ENCODE measurements at regions not wholly inside any gene's neighbourhood (a gene's known extent, or its start where the extent isn't known, plus 50 kb on each side); places are given as distances from the start of the nearest gene placed in this dataset.
"Not testable (repeated sequence)": the region's sequence is repeated elsewhere in the genome, so short reads cannot be mapped to it uniquely, and the experiment has no call there.

DNA sequence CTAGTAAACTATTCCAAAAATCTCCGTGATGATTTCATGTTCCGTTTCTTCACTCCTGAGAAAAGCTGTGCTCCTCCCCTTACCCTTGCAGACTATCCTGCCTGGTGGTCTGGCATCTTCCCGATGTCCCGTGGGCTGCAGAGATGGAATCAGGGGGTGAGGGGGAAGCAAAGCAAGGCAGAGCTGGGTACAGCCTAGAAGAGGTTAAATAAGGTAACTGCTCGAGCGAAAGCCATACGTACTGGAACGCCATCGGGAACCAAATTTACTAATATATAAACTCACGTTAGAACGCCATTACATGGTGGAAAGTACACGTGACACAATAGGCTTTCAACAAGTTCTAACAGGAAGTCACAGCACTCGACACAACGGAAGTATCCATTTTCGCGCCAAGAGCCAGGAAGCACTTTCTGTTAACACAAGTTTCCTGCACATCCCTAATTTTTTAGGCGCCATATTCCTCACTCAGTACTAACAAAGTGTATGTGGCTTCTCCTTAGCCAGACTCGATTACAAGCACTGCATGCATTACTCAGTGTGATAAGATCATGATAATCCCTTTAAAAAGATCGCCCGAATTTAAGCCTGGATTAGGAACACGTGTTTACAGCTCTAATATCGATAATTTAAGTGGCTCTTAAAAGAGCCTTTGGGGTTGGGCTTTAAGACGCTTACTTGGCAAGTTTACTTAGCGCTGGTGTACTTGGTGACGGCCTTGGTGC is 101.6 kb upstream of the PRSS16 start:
- no peaks in the 10 kb centered on the region for H3K9me3 ChIP-seq (ENCODE audit: low read length)
- H2AFZ ChIP-seq (ENCODE audit: low read length), result no peak overlapping the region
- H4K20me1 ChIP-seq (ENCODE audit: insufficient read depth, low read depth, low read length), result no peaks in the 10 kb centered on the region
- peak; percentile 94 for DNase-seq
- H3K27ac ChIP-seq (ENCODE audit: low read length), result peak overlapping the region; percentile 95
- H3K79me2 ChIP-seq (ENCODE audit: low read length), result peaks cover 15% of the 10 kb centered on the region
- peak overlapping the region; percentile 80 for H3K4me2 ChIP-seq (ENCODE audit: low read depth, low read length, poor library complexity, severe bottlenecking)
- H3K4me3 ChIP-seq (ENCODE audit: low read length), result peak overlapping the region; percentile 73
- peaks cover 48% of the 10 kb centered on the region for H3K4me1 ChIP-seq (ENCODE audit: low read length)
- H3K27me3 ChIP-seq (ENCODE audit: low read length), result no peaks in the 10 kb centered on the region
- H3K9me2 ChIP-seq (replicated peaks; ENCODE audit: insufficient read depth, low read length), result no peaks in the 10 kb centered on the region
- H3K9ac ChIP-seq (ENCODE audit: low read length), result peak overlapping the region; percentile 78
- H3K36me3 ChIP-seq (ENCODE audit: insufficient read depth, low read length), result 0 out of 2 replicates have a peak, but pooled peaks cover 3% of the 10 kb centered on the region

DNA sequence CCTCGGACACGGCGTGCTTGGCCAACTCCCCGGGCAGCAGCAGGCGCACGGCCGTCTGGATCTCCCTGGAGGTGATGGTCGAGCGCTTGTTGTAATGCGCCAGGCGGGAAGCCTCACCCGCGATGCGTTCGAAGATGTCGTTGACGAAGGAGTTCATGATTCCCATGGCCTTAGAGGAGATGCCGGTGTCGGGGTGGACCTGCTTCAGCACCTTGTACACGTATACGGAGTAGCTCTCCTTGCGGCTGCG is 101.1 kb upstream of the PRSS16 start:
- Histone ChIP-seq H3K9ac (ENCODE audit: low read length) (peak overlapping the region; percentile 78), H3K27ac (ENCODE audit: low read length) (peak overlapping the region; percentile 95), H3K4me1 (ENCODE audit: low read length) (peaks cover 43% of the 10 kb centered on the region), H3K4me2 (ENCODE audit: low read depth, low read length, poor library complexity, severe bottlenecking) (peak overlapping the region; percentile 80), H3K4me3 (ENCODE audit: low read length) (peak overlapping the region; percentile 73), H3K79me2 (ENCODE audit: low read length) (peaks cover 10% of the 10 kb centered on the region)
- H2AFZ ChIP-seq (ENCODE audit: low read length); H3K36me3 ChIP-seq (ENCODE audit: insufficient read depth, low read length); H3K9me2 ChIP-seq (replicated peaks; ENCODE audit: insufficient read depth, low read length); H3K27me3 ChIP-seq (ENCODE audit: low read length); H3K9me3 ChIP-seq (ENCODE audit: low read length); H4K20me1 ChIP-seq (ENCODE audit: insufficient read depth, low read depth, low read length); DNase-seq: not testable (repeated sequence)

DNA sequence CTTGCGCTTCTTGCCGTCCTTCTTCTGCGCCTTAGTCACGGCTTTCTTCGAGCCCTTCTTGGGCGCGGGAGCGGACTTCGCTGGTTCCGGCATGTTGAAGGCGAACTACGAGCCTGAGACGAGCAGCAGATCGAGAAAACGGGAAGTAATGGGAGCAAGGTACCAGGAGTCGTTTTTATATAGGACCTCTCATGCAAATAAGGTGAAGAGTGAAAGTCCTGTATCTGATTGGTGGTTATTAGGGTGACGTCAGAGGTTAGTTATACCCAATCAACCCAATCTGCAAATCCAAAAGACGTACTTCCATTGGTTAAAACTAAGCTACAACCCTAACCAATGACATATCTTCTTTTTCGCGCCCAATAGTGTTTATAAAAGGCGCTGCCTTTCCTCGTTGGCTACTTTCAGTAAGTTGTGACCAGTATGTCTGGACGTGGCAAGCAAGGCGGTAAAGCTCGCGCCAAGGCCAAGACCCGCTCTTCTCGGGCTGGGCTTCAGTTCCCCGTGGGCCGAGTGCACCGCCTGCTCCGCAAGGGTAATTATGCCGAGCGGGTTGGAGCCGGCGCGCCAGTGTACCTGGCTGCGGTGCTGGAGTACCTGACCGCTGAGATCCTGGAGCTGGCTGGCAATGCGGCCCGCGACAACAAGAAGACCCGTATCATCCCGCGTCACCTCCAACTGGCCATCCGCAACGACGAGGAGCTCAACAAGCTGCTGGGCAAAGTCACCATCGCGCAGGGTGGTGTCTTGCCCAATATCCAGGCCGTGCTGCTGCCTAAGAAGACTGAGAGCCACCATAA is 100.6 kb upstream of the PRSS16 start:
- Histone ChIP-seq H3K4me1 (ENCODE audit: low read length) (peaks cover 38% of the 10 kb centered on the region), H3K27me3 (ENCODE audit: low read length) (no peaks in the 10 kb centered on the region), H3K4me2 (ENCODE audit: low read depth, low read length, poor library complexity, severe bottlenecking) (peak overlapping the region; percentile 80), H3K9me3 (ENCODE audit: low read length) (no peaks in the 10 kb centered on the region), H3K4me3 (ENCODE audit: low read length) (peak overlapping the region; percentile 73), H3K36me3 (ENCODE audit: insufficient read depth, low read length) (no peaks in the 10 kb centered on the region), H4K20me1 (ENCODE audit: insufficient read depth, low read depth, low read length) (no peaks in the 10 kb centered on the region), H3K9me2 (replicated peaks; ENCODE audit: insufficient read depth, low read length) (no peaks in the 10 kb centered on the region), H3K9ac (ENCODE audit: low read length) (peak overlapping the region; percentile 78), H3K79me2 (ENCODE audit: low read length) (peaks cover 6% of the 10 kb centered on the region; the same call in 1 of the 2 replicates), H2AFZ (ENCODE audit: low read length) (no peak overlapping the region; the same call in 1 of the 2 replicates), H3K27ac (ENCODE audit: low read length) (peak overlapping the region; percentile 95)
- peak; percentile 97 for DNase-seq

DNA sequence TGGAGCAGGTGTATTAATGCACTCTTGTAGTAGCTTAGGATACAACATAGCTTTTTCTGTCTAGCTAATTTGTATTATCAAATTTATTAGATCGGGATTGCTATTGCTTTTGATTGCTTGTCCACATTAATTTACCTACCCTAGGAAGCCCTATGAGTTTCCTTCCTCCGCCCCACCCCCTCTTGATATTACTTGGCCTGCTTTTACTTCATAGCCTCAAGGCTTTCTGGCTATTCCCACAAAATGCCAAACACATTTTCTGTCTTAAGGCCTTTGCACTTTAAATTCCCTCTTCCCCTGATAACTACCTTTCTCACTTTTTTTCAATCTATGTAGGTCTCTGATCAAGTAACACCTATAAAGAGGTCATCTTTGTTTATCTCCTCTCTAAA is 99.1 kb upstream of the PRSS16 start:
- H4K20me1 ChIP-seq (ENCODE audit: insufficient read depth, low read depth, low read length), result no peaks in the 10 kb centered on the region
- no peaks in the 10 kb centered on the region for H3K27me3 ChIP-seq (ENCODE audit: low read length)
- H3K4me1 ChIP-seq (ENCODE audit: low read length), result peaks cover 29% of the 10 kb centered on the region
- H2AFZ ChIP-seq (ENCODE audit: low read length), result no peak overlapping the region
- H3K36me3 ChIP-seq (ENCODE audit: insufficient read depth, low read length), result no peaks in the 10 kb centered on the region
- peaks cover 3% of the 10 kb centered on the region; the same call in 1 of the 2 replicates for H3K79me2 ChIP-seq (ENCODE audit: low read length)
- H3K9me2 ChIP-seq (replicated peaks; ENCODE audit: insufficient read depth, low read length), result no peaks in the 10 kb centered on the region
- H3K9me3 ChIP-seq (ENCODE audit: low read length), result no peaks in the 10 kb centered on the region
- H3K9ac ChIP-seq (ENCODE audit: low read length), result no peak overlapping the region
- no peak for DNase-seq
- no peak overlapping the region for H3K4me3 ChIP-seq (ENCODE audit: low read length)
- H3K4me2 ChIP-seq (ENCODE audit: low read depth, low read length, poor library complexity, severe bottlenecking), result no peak overlapping the region
- no peak overlapping the region for H3K27ac ChIP-seq (ENCODE audit: low read length)

GRCh38 chr6:27149150-27149549 is 98.4 kb upstream of the PRSS16 start:
- Histone ChIP-seq H3K4me3 (ENCODE audit: low read length) (no peak overlapping the region), H3K27ac (ENCODE audit: low read length) (no peak overlapping the region), H3K9me2 (replicated peaks; ENCODE audit: insufficient read depth, low read length) (no peaks in the 10 kb centered on the region), H2AFZ (ENCODE audit: low read length) (no peak overlapping the region), H3K4me2 (ENCODE audit: low read depth, low read length, poor library complexity, severe bottlenecking) (no peak overlapping the region), H3K27me3 (ENCODE audit: low read length) (no peaks in the 10 kb centered on the region), H3K9ac (ENCODE audit: low read length) (no peak overlapping the region), H3K9me3 (ENCODE audit: low read length) (no peaks in the 10 kb centered on the region), H3K36me3 (ENCODE audit: insufficient read depth, low read length) (no peaks in the 10 kb centered on the region), H4K20me1 (ENCODE audit: insufficient read depth, low read depth, low read length) (no peaks in the 10 kb centered on the region), H3K79me2 (ENCODE audit: low read length) (peaks cover 3% of the 10 kb centered on the region; the same call in 1 of the 2 replicates), H3K4me1 (ENCODE audit: low read length) (peaks cover 24% of the 10 kb centered on the region)
- DNase-seq, result no peak

DNA sequence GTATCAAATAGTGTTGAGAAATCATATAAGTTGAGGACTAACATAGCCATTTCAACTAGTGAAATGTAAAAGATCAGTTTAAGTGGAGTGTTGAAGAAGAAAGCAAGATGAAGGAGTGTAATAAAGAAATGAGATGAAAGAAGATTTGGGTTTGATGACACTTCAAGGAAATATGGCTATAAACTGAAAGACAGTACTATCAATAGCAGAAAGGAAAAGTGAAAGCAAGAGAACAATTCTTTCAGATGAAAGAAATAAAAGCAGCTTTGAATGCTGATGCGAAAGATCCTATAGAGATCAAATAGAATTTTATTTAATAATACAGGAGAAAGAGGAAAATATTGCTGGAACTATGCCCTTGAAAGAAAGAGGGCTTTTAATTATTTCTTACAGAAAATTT is 92.8 kb upstream of the PRSS16 start:
- DNase-seq, result no peak
- no peak overlapping the region for H3K27ac ChIP-seq (ENCODE audit: low read length)
- no peak overlapping the region for H3K4me3 ChIP-seq (ENCODE audit: low read length)
- H3K9ac ChIP-seq (ENCODE audit: low read length), result no peak overlapping the region
- H3K36me3 ChIP-seq (ENCODE audit: insufficient read depth, low read length), result no peaks in the 10 kb centered on the region
- H3K4me1 ChIP-seq (ENCODE audit: low read length), result peaks cover 10% of the 10 kb centered on the region
- H3K4me2 ChIP-seq (ENCODE audit: low read depth, low read length, poor library complexity, severe bottlenecking), result no peak overlapping the region
- H4K20me1 ChIP-seq (ENCODE audit: insufficient read depth, low read depth, low read length), result no peaks in the 10 kb centered on the region
- no peaks in the 10 kb centered on the region for H3K79me2 ChIP-seq (ENCODE audit: low read length)
- H3K9me3 ChIP-seq (ENCODE audit: low read length), result no peaks in the 10 kb centered on the region
- H2AFZ ChIP-seq (ENCODE audit: low read length), result no peak overlapping the region
- no peaks in the 10 kb centered on the region for H3K9me2 ChIP-seq (replicated peaks; ENCODE audit: insufficient read depth, low read length)
- H3K27me3 ChIP-seq (ENCODE audit: low read length), result no peaks in the 10 kb centered on the region

DNA sequence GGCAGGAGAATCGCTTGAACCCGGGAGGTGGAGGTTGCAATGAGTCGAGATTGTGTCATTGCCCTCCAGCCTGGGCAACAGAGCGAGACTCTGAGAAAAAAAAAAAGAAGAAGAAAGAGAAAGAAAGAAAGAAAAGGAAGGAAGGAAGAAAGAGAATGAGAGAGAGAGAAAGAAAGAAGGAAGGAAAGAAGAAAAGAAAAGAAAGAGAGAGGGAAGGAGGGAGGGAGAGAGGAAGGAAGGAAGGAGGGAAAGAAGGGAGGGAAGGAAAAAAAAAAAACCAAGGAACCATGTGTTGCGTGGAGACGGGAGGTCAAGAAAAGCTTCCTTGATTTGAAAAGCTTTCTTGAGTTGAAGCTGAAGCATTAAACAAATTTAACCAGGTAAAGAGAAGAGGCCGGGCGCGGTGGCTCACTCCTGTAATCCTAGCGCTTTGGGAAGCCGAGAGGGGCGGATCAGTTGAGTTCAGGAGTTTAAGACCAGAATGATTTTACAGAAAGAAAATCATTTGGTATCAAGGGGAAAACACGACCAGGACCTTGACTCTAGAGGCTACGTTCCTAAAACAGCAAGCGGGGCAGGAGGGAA is 90.5 kb upstream of the PRSS16 start:
- no peaks in the 10 kb centered on the region for H3K9me3 ChIP-seq (ENCODE audit: low read length)
- no peaks in the 10 kb centered on the region for H4K20me1 ChIP-seq (ENCODE audit: insufficient read depth, low read depth, low read length)
- no peaks in the 10 kb centered on the region for H3K79me2 ChIP-seq (ENCODE audit: low read length)
- peak overlapping the region; percentile 74 for H3K4me2 ChIP-seq (ENCODE audit: low read depth, low read length, poor library complexity, severe bottlenecking)
- no peak for DNase-seq
- no peak overlapping the region for H3K27ac ChIP-seq (ENCODE audit: low read length)
- H3K9ac ChIP-seq (ENCODE audit: low read length), result peak overlapping the region; percentile 46
- peak overlapping the region; percentile 92 for H2AFZ ChIP-seq (ENCODE audit: low read length)
- H3K9me2 ChIP-seq (replicated peaks; ENCODE audit: insufficient read depth, low read length), result no peaks in the 10 kb centered on the region
- H3K4me1 ChIP-seq (ENCODE audit: low read length), result peaks cover 10% of the 10 kb centered on the region
- H3K27me3 ChIP-seq (ENCODE audit: low read length), result no peaks in the 10 kb centered on the region
- peak overlapping the region; percentile 61; the same call in 1 of the 2 replicates for H3K4me3 ChIP-seq (ENCODE audit: low read length)
- H3K36me3 ChIP-seq (ENCODE audit: insufficient read depth, low read length), result no peaks in the 10 kb centered on the region
